ENCODE measurements at regions not wholly inside any gene's neighbourhood (a gene's known extent, or its start where the extent isn't known, plus 50 kb on each side); places are given as distances from the start of the nearest gene placed in this dataset.

DNA sequence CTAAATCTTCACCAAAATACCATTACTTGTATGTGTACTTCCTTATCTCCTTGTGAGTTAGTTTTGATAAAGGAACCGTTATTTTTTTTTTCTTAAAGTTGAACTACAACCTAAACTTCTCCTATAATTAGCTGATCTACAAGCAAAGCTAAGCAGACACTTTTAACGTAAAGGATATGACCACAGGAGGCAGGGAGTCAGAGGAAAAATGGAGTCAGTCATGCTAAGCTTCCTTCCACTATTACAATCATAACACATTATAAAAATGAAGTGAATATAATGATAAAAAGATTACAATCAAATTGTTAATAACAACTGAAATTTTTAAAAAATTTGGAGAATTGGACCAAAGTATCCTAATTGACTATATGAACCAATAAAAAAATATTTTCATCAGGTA, 892.6 kb downstream of the KCNT2 start:
- TF ChIP-seq, protein P1, sequence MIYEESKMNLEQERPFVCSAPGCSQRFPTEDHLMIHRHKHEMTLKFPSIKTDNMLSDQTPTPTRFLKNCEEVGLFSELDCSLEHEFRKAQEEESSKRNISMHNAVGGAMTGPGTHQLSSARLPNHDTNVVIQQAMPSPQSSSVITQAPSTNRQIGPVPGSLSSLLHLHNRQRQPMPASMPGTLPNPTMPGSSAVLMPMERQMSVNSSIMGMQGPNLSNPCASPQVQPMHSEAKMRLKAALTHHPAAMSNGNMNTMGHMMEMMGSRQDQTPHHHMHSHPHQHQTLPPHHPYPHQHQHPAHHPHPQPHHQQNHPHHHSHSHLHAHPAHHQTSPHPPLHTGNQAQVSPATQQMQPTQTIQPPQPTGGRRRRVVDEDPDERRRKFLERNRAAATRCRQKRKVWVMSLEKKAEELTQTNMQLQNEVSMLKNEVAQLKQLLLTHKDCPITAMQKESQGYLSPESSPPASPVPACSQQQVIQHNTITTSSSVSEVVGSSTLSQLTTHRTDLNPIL (CRISPR knock-in tag; IDR thresholded peaks at IDR 0.05; ENCODE audit: low read depth) = no peak
- TF ChIP-seq, protein P2, sequence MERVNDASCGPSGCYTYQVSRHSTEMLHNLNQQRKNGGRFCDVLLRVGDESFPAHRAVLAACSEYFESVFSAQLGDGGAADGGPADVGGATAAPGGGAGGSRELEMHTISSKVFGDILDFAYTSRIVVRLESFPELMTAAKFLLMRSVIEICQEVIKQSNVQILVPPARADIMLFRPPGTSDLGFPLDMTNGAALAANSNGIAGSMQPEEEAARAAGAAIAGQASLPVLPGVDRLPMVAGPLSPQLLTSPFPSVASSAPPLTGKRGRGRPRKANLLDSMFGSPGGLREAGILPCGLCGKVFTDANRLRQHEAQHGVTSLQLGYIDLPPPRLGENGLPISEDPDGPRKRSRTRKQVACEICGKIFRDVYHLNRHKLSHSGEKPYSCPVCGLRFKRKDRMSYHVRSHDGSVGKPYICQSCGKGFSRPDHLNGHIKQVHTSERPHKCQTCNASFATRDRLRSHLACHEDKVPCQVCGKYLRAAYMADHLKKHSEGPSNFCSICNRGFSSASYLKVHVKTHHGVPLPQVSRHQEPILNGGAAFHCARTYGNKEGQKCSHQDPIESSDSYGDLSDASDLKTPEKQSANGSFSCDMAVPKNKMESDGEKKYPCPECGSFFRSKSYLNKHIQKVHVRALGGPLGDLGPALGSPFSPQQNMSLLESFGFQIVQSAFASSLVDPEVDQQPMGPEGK (CRISPR knock-in tag; IDR thresholded peaks at IDR 0.05; ENCODE audit: borderline replicate concordance) = no peak
